Naive thymus-derived CD4-positive, alpha-beta T cell (primary cell): ENCODE measurements at regions not wholly inside any gene's neighbourhood (a gene's known extent, or its start where the extent isn't known, plus 50 kb on each side); places are given as distances from the start of the nearest gene placed in this dataset.
"Not testable (repeated sequence)": the region's sequence is repeated elsewhere in the genome, so short reads cannot be mapped to it uniquely, and the experiment has no call there.

Experiments used
- ATAC-seq: fragments of 150-1000 bp; cut with Tn5 transposase; 2 replicates; pipeline ENCODE4 v1.10.0; 2021; ENCODE audit warnings: mild to moderate bottlenecking, moderate library complexity
- CTCF ChIA-PET: fragments of 350-600 bp; sonication (Branson Sonifier 250); formaldehyde crosslinking; loops from one replicate; lab custom pipeline; 2021; ENCODE audit warnings: antibody characterized with exemption; lab: Charles Lee
- POLR2A ChIA-PET: fragments of 350-600 bp; sonication (Branson Sonifier 250); formaldehyde crosslinking; loops from one replicate; lab custom pipeline; 2021; ENCODE audit warnings: antibody characterized with exemption, inconsistent platforms; lab: Charles Lee
- DNase-seq, 9 donors: peaks; one replicate each; pipeline versions ENCODE4 v3.0.0 to v3.0.0-alpha.2; 2020 to 2022; ENCODE audit warnings: mixed read lengths in 1 of 9
- H3K27ac ChIP-seq: one replicate; pipeline ENCODE4 v1.7.0; 2013; ENCODE audit warnings: mild to moderate bottlenecking, low read depth, low read length, moderate library complexity
- H3K27me3 ChIP-seq, 2 donors: one replicate each; pipeline ENCODE4 v1.7.0; 2013; ENCODE audit warnings: low read length in 2 of 2, mild to moderate bottlenecking in 2 of 2, moderate library complexity in 2 of 2; ENCODE audit not compliant: control insufficient read depth in 2 of 2, insufficient read depth in 2 of 2
- H3K36me3 ChIP-seq, 3 experiments: 1 replicate in 2 of 3; 2 replicates in 1 of 3; pipeline ENCODE4 v1.7.0; 2013; ENCODE audit warnings: low read length in 3 of 3, mild to moderate bottlenecking in 3 of 3, moderate library complexity in 1 of 3; ENCODE audit not compliant: insufficient read depth in 3 of 3, control insufficient read depth in 2 of 3
- H3K4me1 ChIP-seq, 2 donors: one replicate each; pipeline ENCODE4 v1.7.0; 2013; ENCODE audit warnings: low read length in 2 of 2, mild to moderate bottlenecking in 2 of 2, moderate library complexity in 1 of 2; ENCODE audit not compliant: control insufficient read depth in 2 of 2, insufficient read depth in 2 of 2
- H3K4me3 ChIP-seq: 2 replicates; pipeline ENCODE4 v1.7.0; 2013; ENCODE audit warnings: mild to moderate bottlenecking, low read length
- H3K9me3 ChIP-seq, 3 experiments: 1 replicate in 2 of 3; 2 replicates in 1 of 3; pipeline ENCODE4 v1.7.0; 2013; ENCODE audit warnings: low read length in 3 of 3; ENCODE audit not compliant: control insufficient read depth in 2 of 3
- H3K27ac Mint-ChIP-seq, 9 donors: one replicate each; pipeline ENCODE4 v1.8.0; 2020 to 2022; ENCODE audit warnings: mixed read lengths in 9 of 9, mild to moderate bottlenecking in 8 of 9, moderate library complexity in 5 of 9, inconsistent platforms in 2 of 9
- H3K27me3 Mint-ChIP-seq, 5 donors: one replicate each; pipeline ENCODE4 v1.8.0; 2021 to 2022; ENCODE audit warnings: mixed read lengths in 5 of 5, mild to moderate bottlenecking in 1 of 5
- H3K36me3 Mint-ChIP-seq, 5 donors: one replicate each; pipeline ENCODE4 v1.8.0; 2020 to 2022; ENCODE audit warnings: mixed read lengths in 5 of 5, mild to moderate bottlenecking in 3 of 5, inconsistent platforms in 1 of 5
- H3K4me1 Mint-ChIP-seq, 7 donors: one replicate each; pipeline ENCODE4 v1.8.0; 2020 to 2022; ENCODE audit warnings: mixed read lengths in 7 of 7, mild to moderate bottlenecking in 3 of 7, inconsistent platforms in 1 of 7
- H3K4me3 Mint-ChIP-seq, 10 donors: one replicate each; pipeline ENCODE4 v1.8.0; 2020 to 2022; ENCODE audit warnings: mild to moderate bottlenecking in 10 of 10, mixed read lengths in 10 of 10, moderate library complexity in 6 of 10, inconsistent platforms in 2 of 10
- H3K9me3 Mint-ChIP-seq, 11 donors: one replicate each; pipeline ENCODE4 v1.8.0; 2020 to 2022; ENCODE audit warnings: mixed read lengths in 11 of 11, mild to moderate bottlenecking in 4 of 11, inconsistent platforms in 1 of 11, moderate library complexity in 1 of 11
- intact Hi-C, 2 donors: fragments of 100-400 bp; cut with micrococcal nuclease; formaldehyde crosslinking; loops; one replicate each; pipeline ENCODE4 v1.15.1; 2023

- H3K36me3 ChIP-seq, result no peaks in the 10 kb centered on the region
- H3K4me1 ChIP-seq, result no peaks in the 10 kb centered on the region
- no peaks in the 10 kb centered on the region for H3K4me1 Mint-ChIP-seq
- H3K9me3 Mint-ChIP-seq, result peaks cover 0 to 23% (median 10%) of the 10 kb centered on the region in 11 donors
- H3K4me3 ChIP-seq, result no peak overlapping the region
- H3K27ac Mint-ChIP-seq, result no peak overlapping the region
- H3K27me3 ChIP-seq, result no peaks in the 10 kb centered on the region
- DNase-seq, result no peak
- no peaks in the 10 kb centered on the region for H3K9me3 ChIP-seq
- intact Hi-C loops, result no loop called here
- H3K27me3 Mint-ChIP-seq, result no peaks in the 10 kb centered on the region
- CTCF ChIA-PET, result no interaction called here
- H3K36me3 Mint-ChIP-seq, result no peaks in the 10 kb centered on the region
- POLR2A ChIA-PET, result no interaction called here
- ATAC-seq, result no peak
- no peak overlapping the region for H3K27ac ChIP-seq
- H3K4me3 Mint-ChIP-seq, result no peak overlapping the region
Measured at GRCh38 chr4:179352221-179352620, 1910.0 kb upstream of the AGA start.

- Histone ChIP-seq H3K27me3 (no peaks in the 10 kb centered on the region), H3K9me3 (no peaks in the 10 kb centered on the region), H3K36me3 (no peaks in the 10 kb centered on the region), H3K4me3 (no peak overlapping the region), H3K4me1 (no peaks in the 10 kb centered on the region), H3K27ac (no peak overlapping the region)
- H3K4me3 Mint-ChIP-seq, result no peak overlapping the region
- intact Hi-C loops, result no loop called here
- ATAC-seq, result no peak
- H3K27me3 Mint-ChIP-seq, result no peaks in the 10 kb centered on the region
- H3K4me1 Mint-ChIP-seq, result no peaks in the 10 kb centered on the region
- H3K36me3 Mint-ChIP-seq, result no peaks in the 10 kb centered on the region
- DNase-seq, result no peak
- peaks cover 0 to 24% (median 8%) of the 10 kb centered on the region in 11 donors for H3K9me3 Mint-ChIP-seq
- H3K27ac Mint-ChIP-seq, result no peak overlapping the region
- CTCF ChIA-PET, result no interaction called here
- POLR2A ChIA-PET, result no interaction called here
Measured at GRCh38 chr4:179353786-179354185, 1911.5 kb upstream of the AGA start.

- H3K4me3 Mint-ChIP-seq, result no peak overlapping the region
- ChIA-PET CTCF (no interaction called here), POLR2A (no interaction called here)
- no peaks in the 10 kb centered on the region for H3K4me1 Mint-ChIP-seq
- DNase-seq, result no peak
- intact Hi-C loops, result no loop called here
- H3K27me3 ChIP-seq, result no peaks in the 10 kb centered on the region
- no peaks in the 10 kb centered on the region for H3K27me3 Mint-ChIP-seq
- ATAC-seq, result no peak
- H3K9me3 Mint-ChIP-seq, result peaks cover 0 to 18% (median 6%) of the 10 kb centered on the region in 11 donors
- no peaks in the 10 kb centered on the region for H3K36me3 Mint-ChIP-seq
- H3K4me3 ChIP-seq, result no peak overlapping the region
- no peak overlapping the region for H3K27ac ChIP-seq
- H3K27ac Mint-ChIP-seq, result no peak overlapping the region
- no peaks in the 10 kb centered on the region for H3K4me1 ChIP-seq
- no peaks in the 10 kb centered on the region for H3K36me3 ChIP-seq
- H3K9me3 ChIP-seq, result no peaks in the 10 kb centered on the region
Measured at GRCh38 chr4:179361978-179362486, 1919.8 kb upstream of the AGA start.

- H3K9me3 ChIP-seq, H3K4me3 Mint-ChIP-seq: not testable (repeated sequence)
Measured at GRCh38 chr4:179365932-179366331, 1923.7 kb upstream of the AGA start.

GRCh38 chr4:179372242-179372641 lies 1930.0 kb upstream of the AGA start:
- Histone ChIP-seq H3K4me1 (no peaks in the 10 kb centered on the region), H3K4me3 (no peak overlapping the region), H3K9me3 (no peaks in the 10 kb centered on the region), H3K27ac (no peak overlapping the region), H3K36me3 (no peaks in the 10 kb centered on the region), H3K27me3 (no peaks in the 10 kb centered on the region)
- Mint-ChIP-seq H3K4me1 (no peaks in the 10 kb centered on the region), H3K27me3 (no peaks in the 10 kb centered on the region), H3K4me3 (no peak overlapping the region), H3K36me3 (no peaks in the 10 kb centered on the region), H3K9me3 (peaks cover 0 to 12% (median 5%) of the 10 kb centered on the region in 11 donors), H3K27ac (no peak overlapping the region)
- DNase-seq (no peak), ATAC-seq (no peak)
- intact Hi-C loops, result no loop called here
- ChIA-PET POLR2A (no interaction called here), CTCF (no interaction called here)

More at GRCh38 chr4:179365932-179366331, 1923.7 kb upstream of the AGA start:
- H3K27me3 Mint-ChIP-seq, intact Hi-C loops, H3K36me3 Mint-ChIP-seq, H3K4me1 Mint-ChIP-seq, POLR2A ChIA-PET, H3K27ac Mint-ChIP-seq, DNase-seq, H3K4me1 ChIP-seq, H3K27me3 ChIP-seq, ATAC-seq, H3K4me3 ChIP-seq, H3K27ac ChIP-seq, CTCF ChIA-PET, H3K36me3 ChIP-seq, H3K9me3 Mint-ChIP-seq: not testable (repeated sequence)

GRCh38 chr4:179372746-179373145 lies 1930.5 kb upstream of the AGA start:
- Mint-ChIP-seq H3K9me3 (peaks cover 0 to 12% (median 5%) of the 10 kb centered on the region in 11 donors), H3K36me3 (no peaks in the 10 kb centered on the region), H3K4me3 (no peak overlapping the region), H3K27me3 (no peaks in the 10 kb centered on the region), H3K27ac (no peak overlapping the region), H3K4me1 (no peaks in the 10 kb centered on the region)
- no peak for DNase-seq
- H3K4me1 ChIP-seq, result no peaks in the 10 kb centered on the region
- H3K9me3 ChIP-seq, result no peaks in the 10 kb centered on the region
- no peaks in the 10 kb centered on the region for H3K27me3 ChIP-seq
- intact Hi-C loops, result no loop called here
- no peak for ATAC-seq
- ChIA-PET POLR2A (no interaction called here), CTCF (no interaction called here)
- H3K36me3 ChIP-seq, result no peaks in the 10 kb centered on the region
- no peak overlapping the region for H3K4me3 ChIP-seq
- H3K27ac ChIP-seq, result no peak overlapping the region

- H3K4me1 Mint-ChIP-seq, H3K27ac ChIP-seq, DNase-seq, ATAC-seq, H3K4me1 ChIP-seq, intact Hi-C loops, H3K27me3 Mint-ChIP-seq, H3K36me3 Mint-ChIP-seq, H3K4me3 Mint-ChIP-seq, H3K36me3 ChIP-seq, H3K4me3 ChIP-seq, POLR2A ChIA-PET, H3K27me3 ChIP-seq, H3K9me3 ChIP-seq, H3K27ac Mint-ChIP-seq: not testable (repeated sequence)
- H3K9me3 Mint-ChIP-seq, result peaks cover 2 to 20% (median 9%) of the 10 kb centered on the region in 11 donors
- CTCF ChIA-PET, result interaction anchor here (1.1 kb wide), 1 partner anchor 38 kb away, joined by 3 read pairs; no protein-coding TSS in a partner anchor
Measured at GRCh38 chr4:179378847-179379246, 1936.6 kb upstream of the AGA start.
